Hepatocyte (in vitro differentiated cells): ENCODE measurements at regions not wholly inside any gene's neighbourhood (a gene's known extent, or its start where the extent isn't known, plus 50 kb on each side); places are given as distances from the start of the nearest gene placed in this dataset.

ENCODE experiments used
- DNase-seq: peaks from one replicate; pipeline ENCODE4 v3.0.0-alpha.2; 2016; ENCODE audit warnings: low spot score
- H2AFZ ChIP-seq: fragments of 200-600 bp; sonication (generic); 2 replicates; pipeline ENCODE4 v1.6.0; 2016; ENCODE audit warnings: antibody characterized with exemption, mild to moderate bottlenecking
- H3K27ac ChIP-seq: fragments of 200-600 bp; sonication (generic); 2 replicates; pipeline ENCODE4 v1.5.1; 2016; ENCODE audit warnings: mild to moderate bottlenecking
- H3K27me3 ChIP-seq: fragments of 200-600 bp; sonication (generic); 2 replicates; pipeline ENCODE4 v1.6.1; 2016
- H3K36me3 ChIP-seq: fragments of 200-600 bp; sonication (generic); replicated peaks from 2 replicates; pipeline ENCODE4 v1.5.1; 2016; ENCODE audit warnings: low read depth; ENCODE audit not compliant: insufficient read depth
- H3K4me1 ChIP-seq: fragments of 200-600 bp; sonication (generic); 2 replicates; pipeline ENCODE4 v1.5.1; 2016; ENCODE audit warnings: mild to moderate bottlenecking, moderate library complexity; ENCODE audit not compliant: insufficient read depth
- H3K4me2 ChIP-seq: fragments of 200-600 bp; sonication (generic); 2 replicates; pipeline ENCODE4 v1.6.0; 2016
- H3K4me3 ChIP-seq: fragments of 200-600 bp; sonication (generic); 2 replicates; pipeline ENCODE4 v1.5.1; 2016; ENCODE audit warnings: mild to moderate bottlenecking
- H3K79me2 ChIP-seq: fragments of 200-600 bp; sonication (generic); 2 replicates; pipeline ENCODE4 v1.6.0; 2017; ENCODE audit warnings: mild to moderate bottlenecking
- H3K9me2 ChIP-seq: fragments of 200-600 bp; sonication (generic); replicated peaks from 2 replicates; pipeline ENCODE4 v1.6.0; 2017; ENCODE audit warnings: mild to moderate bottlenecking; ENCODE audit not compliant: insufficient read depth
- H3K9me3 ChIP-seq: fragments of 200-600 bp; sonication (generic); 2 replicates; pipeline ENCODE4 v1.5.1; 2016; ENCODE audit warnings: low read depth, mild to moderate bottlenecking
- H4K20me1 ChIP-seq: fragments of 200-600 bp; sonication (generic); 2 replicates; pipeline ENCODE4 v1.6.0; 2016; ENCODE audit warnings: mild to moderate bottlenecking; ENCODE audit not compliant: insufficient read depth, poor library complexity, severe bottlenecking
- EZH2 ChIP-seq: fragments of 200-600 bp; sonication (generic); IDR thresholded peaks from 2 replicates; pipeline ENCODE4 v1.6.1; 2016; ENCODE audit warnings: antibody characterized with exemption, mild to moderate bottlenecking, borderline replicate concordance
- EZH2phosphoT487 ChIP-seq: fragments of 200-600 bp; sonication (generic); IDR thresholded peaks from one replicate; pipeline ENCODE4 v1.6.1; 2018; ENCODE audit warnings: antibody characterized with exemption, mild to moderate bottlenecking, low read depth, moderate library complexity; ENCODE audit not compliant: unreplicated experiment, severe bottlenecking
- WGBS: methylation state at CpG from one replicate; pipeline ENCODE4 v1.1.6; 2016; ENCODE audit warnings: low lambda C conversion rate; ENCODE audit errors: missing lambda C conversion rate; 5-methylcytosine and 5-hydroxymethylcytosine counted together
- TF ChIP-seq, protein P1 (sequence below): fragments of 200-600 bp; sonication (generic); IDR thresholded peaks from 2 replicates; pipeline ENCODE4 v1.5.1; 2016; ENCODE audit warnings: antibody characterized with exemption, mild to moderate bottlenecking; ENCODE audit not compliant: poor library complexity

- H3K4me1 ChIP-seq: no peaks in the 10 kb centered on the region
- 96% methylated on average over 1 of the region's 1 CpG for WGBS
- no peaks in the 10 kb centered on the region for H4K20me1 ChIP-seq
Observed at GRCh38 chr12:41899577-41899976, 245.1 kb downstream of the GXYLT1 start.

GRCh38 chr12:41897593-41897992, 247.1 kb downstream of the GXYLT1 start:
- no peak for DNase-seq
- H3K9me3 ChIP-seq: no peaks in the 10 kb centered on the region
- no peaks in the 10 kb centered on the region for H3K9me2 ChIP-seq
- no peak overlapping the region for H3K4me3 ChIP-seq
- H3K79me2 ChIP-seq: no peaks in the 10 kb centered on the region
- H3K27ac ChIP-seq: no peak overlapping the region
- no peaks in the 10 kb centered on the region for H3K27me3 ChIP-seq
- H2AFZ ChIP-seq: no peak overlapping the region
- H3K4me2 ChIP-seq: no peak overlapping the region
- H4K20me1 ChIP-seq: no peaks in the 10 kb centered on the region
- no peaks in the 10 kb centered on the region for H3K4me1 ChIP-seq
- 80% methylated on average over 1 of the region's 1 CpG for WGBS
- no peaks in the 10 kb centered on the region for H3K36me3 ChIP-seq
- no peak for TF ChIP-seq EZH2
- no peak for TF ChIP-seq EZH2phosphoT487
- TF ChIP-seq, protein P1, sequence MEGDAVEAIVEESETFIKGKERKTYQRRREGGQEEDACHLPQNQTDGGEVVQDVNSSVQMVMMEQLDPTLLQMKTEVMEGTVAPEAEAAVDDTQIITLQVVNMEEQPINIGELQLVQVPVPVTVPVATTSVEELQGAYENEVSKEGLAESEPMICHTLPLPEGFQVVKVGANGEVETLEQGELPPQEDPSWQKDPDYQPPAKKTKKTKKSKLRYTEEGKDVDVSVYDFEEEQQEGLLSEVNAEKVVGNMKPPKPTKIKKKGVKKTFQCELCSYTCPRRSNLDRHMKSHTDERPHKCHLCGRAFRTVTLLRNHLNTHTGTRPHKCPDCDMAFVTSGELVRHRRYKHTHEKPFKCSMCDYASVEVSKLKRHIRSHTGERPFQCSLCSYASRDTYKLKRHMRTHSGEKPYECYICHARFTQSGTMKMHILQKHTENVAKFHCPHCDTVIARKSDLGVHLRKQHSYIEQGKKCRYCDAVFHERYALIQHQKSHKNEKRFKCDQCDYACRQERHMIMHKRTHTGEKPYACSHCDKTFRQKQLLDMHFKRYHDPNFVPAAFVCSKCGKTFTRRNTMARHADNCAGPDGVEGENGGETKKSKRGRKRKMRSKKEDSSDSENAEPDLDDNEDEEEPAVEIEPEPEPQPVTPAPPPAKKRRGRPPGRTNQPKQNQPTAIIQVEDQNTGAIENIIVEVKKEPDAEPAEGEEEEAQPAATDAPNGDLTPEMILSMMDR: no peak

More at GRCh38 chr12:41899577-41899976, 245.1 kb downstream of the GXYLT1 start:
- Histone ChIP-seq H3K9me2 (no peaks in the 10 kb centered on the region), H3K9me3 (no peaks in the 10 kb centered on the region), H3K4me3 (no peak overlapping the region), H2AFZ (no peak overlapping the region), H3K27ac (no peak overlapping the region), H3K79me2 (no peaks in the 10 kb centered on the region), H3K4me2 (no peak overlapping the region), H3K36me3 (no peaks in the 10 kb centered on the region), H3K27me3 (no peaks in the 10 kb centered on the region)
- TF ChIP-seq EZH2phosphoT487 (no peak), EZH2 (no peak)
- TF ChIP-seq, protein P1: no peak
- no peak for DNase-seq

GRCh38 chr12:41893491-41893890, 251.2 kb downstream of the GXYLT1 start:
- no peaks in the 10 kb centered on the region for H3K79me2 ChIP-seq
- H3K27ac ChIP-seq: no peak overlapping the region
- no peaks in the 10 kb centered on the region for H4K20me1 ChIP-seq
- no peaks in the 10 kb centered on the region for H3K9me3 ChIP-seq
- no peak for DNase-seq
- H3K4me1 ChIP-seq: no peaks in the 10 kb centered on the region
- H3K4me2 ChIP-seq: no peak overlapping the region
- TF ChIP-seq EZH2phosphoT487 (no peak), EZH2 (no peak)
- TF ChIP-seq, protein P1: no peak
- H3K36me3 ChIP-seq: no peaks in the 10 kb centered on the region
- H3K9me2 ChIP-seq: no peaks in the 10 kb centered on the region
- whole genome bisulfite sequencing: 97% methylated on average over 3 of the region's 3 CpGs
- H3K4me3 ChIP-seq: no peak overlapping the region
- no peak overlapping the region for H2AFZ ChIP-seq
- H3K27me3 ChIP-seq: no peaks in the 10 kb centered on the region

- no peak overlapping the region for H3K4me2 ChIP-seq
- H3K9me3 ChIP-seq: no peaks in the 10 kb centered on the region
- no peak for DNase-seq
- H3K79me2 ChIP-seq: no peaks in the 10 kb centered on the region
- H3K27ac ChIP-seq: no peak overlapping the region
- H2AFZ ChIP-seq: no peak overlapping the region
- H3K4me3 ChIP-seq: no peak overlapping the region
- H3K27me3 ChIP-seq: no peaks in the 10 kb centered on the region
- H3K36me3 ChIP-seq: no peaks in the 10 kb centered on the region
- no peaks in the 10 kb centered on the region for H4K20me1 ChIP-seq
- no peak for TF ChIP-seq EZH2
- TF ChIP-seq, protein P1: no peak
- TF ChIP-seq EZH2phosphoT487: no peak
- H3K4me1 ChIP-seq: no peaks in the 10 kb centered on the region
- 76% methylated on average over 3 of the region's 3 CpGs for WGBS
- no peaks in the 10 kb centered on the region for H3K9me2 ChIP-seq
Observed at GRCh38 chr12:41892302-41892701, 252.4 kb downstream of the GXYLT1 start.
